Peyer's patch (tissue), 4 donors: ENCODE measurements at regions not wholly inside any gene's neighbourhood (a gene's known extent, or its start where the extent isn't known, plus 50 kb on each side); places are given as distances from the start of the nearest gene placed in this dataset.
"Not testable (repeated sequence)": the region's sequence is repeated elsewhere in the genome, so short reads cannot be mapped to it uniquely, and the experiment has no call there.

Source experiments
- POLR2A ChIP-seq, 2 donors: fragments of 450-650 bp; IDR thresholded peaks; one replicate each; pipeline ENCODE4 v1.5.1; 2017; ENCODE audit warnings: antibody characterized with exemption in 2 of 2, mild to moderate bottlenecking in 2 of 2, moderate library complexity in 2 of 2
- TF ChIP-seq, protein P1 (sequence below), 6 experiments: fragments of 450-650 bp in 4 of 6; fragments of 200-600 bp in 2 of 6; sonication (generic) in 1 of 6; IDR thresholded peaks; one replicate each; pipeline ENCODE4 v1.5.1; 2017 to 2019; ENCODE audit warnings: antibody characterized with exemption in 6 of 6, mild to moderate bottlenecking in 3 of 6, moderate library complexity in 1 of 6

DNA sequence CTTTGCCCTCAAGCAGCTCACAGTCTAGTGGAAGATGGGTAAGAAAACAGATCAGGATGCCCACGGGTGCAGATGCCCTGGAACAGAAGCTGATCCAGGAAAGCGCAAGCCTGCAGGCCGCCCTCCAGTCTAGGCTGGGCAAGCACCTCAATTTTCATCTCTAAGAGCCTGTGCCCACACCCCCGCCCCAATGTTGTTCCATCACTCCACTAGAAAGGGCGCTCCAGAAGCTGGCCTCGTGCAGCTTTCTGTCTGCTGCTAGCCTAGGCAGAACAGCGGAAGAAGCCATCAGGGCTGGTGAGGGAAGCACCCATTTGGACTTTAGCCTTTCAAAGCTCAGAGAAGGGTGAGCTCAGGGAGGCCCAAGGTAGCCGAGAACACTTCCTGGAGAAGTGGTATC lies 527.1 kb downstream of the TP53TG3F start:
- TF ChIP-seq, protein P1, sequence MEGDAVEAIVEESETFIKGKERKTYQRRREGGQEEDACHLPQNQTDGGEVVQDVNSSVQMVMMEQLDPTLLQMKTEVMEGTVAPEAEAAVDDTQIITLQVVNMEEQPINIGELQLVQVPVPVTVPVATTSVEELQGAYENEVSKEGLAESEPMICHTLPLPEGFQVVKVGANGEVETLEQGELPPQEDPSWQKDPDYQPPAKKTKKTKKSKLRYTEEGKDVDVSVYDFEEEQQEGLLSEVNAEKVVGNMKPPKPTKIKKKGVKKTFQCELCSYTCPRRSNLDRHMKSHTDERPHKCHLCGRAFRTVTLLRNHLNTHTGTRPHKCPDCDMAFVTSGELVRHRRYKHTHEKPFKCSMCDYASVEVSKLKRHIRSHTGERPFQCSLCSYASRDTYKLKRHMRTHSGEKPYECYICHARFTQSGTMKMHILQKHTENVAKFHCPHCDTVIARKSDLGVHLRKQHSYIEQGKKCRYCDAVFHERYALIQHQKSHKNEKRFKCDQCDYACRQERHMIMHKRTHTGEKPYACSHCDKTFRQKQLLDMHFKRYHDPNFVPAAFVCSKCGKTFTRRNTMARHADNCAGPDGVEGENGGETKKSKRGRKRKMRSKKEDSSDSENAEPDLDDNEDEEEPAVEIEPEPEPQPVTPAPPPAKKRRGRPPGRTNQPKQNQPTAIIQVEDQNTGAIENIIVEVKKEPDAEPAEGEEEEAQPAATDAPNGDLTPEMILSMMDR (IDR thresholded peaks at IDR 0.05): not testable (repeated sequence)
- not testable (repeated sequence) for TF ChIP-seq POLR2A (IDR thresholded peaks at IDR 0.05)
